OCI-LY7 (cell line): ENCODE measurements at regions not wholly inside any gene's neighbourhood (a gene's known extent, or its start where the extent isn't known, plus 50 kb on each side); places are given as distances from the start of the nearest gene placed in this dataset.

Experiments used
- BruUV-seq: library from RNA; stranded (reverse); fragments of 400-500 nt; replicated peaks from 2 replicates; lab custom pipeline; 2021; lab: Mats Ljungman, UMichigan
- CTCF ChIA-PET: fragments of 300-600 bp; sonication (Branson Sonifier 250); formaldehyde crosslinking; loops from one replicate; lab custom pipeline; 2022; ENCODE audit warnings: antibody characterized with exemption; ENCODE audit not compliant: unreplicated experiment; lab: Charles Lee
- POLR2A ChIA-PET: fragments of 300-600 bp; sonication (Branson Sonifier 250); formaldehyde crosslinking; loops from one replicate; lab custom pipeline; 2022; ENCODE audit warnings: antibody characterized with exemption; lab: Charles Lee
- DNase-seq: peaks from one replicate; pipeline ENCODE4 v3.0.0-alpha.2; 2015; ENCODE audit warnings: low spot score
- H2AFZ ChIP-seq: fragments of 200-600 bp; sonication (generic), shearing (Covaris generic); 2 replicates; pipeline ENCODE4 v1.6.1; 2014; ENCODE audit warnings: mild to moderate bottlenecking, antibody characterized with exemption, low read length, moderate library complexity
- H3K27ac ChIP-seq: fragments of 200-600 bp; sonication (generic); 2 replicates; pipeline ENCODE4 v1.5.1; 2014; ENCODE audit warnings: mixed run types, low read depth, mild to moderate bottlenecking, moderate library complexity, low read length, inconsistent platforms; ENCODE audit not compliant: poor library complexity, severe bottlenecking
- H3K36me3 ChIP-seq: fragments of 200-600 bp; sonication (generic); 2 replicates; pipeline ENCODE4 v1.6.1; 2014; ENCODE audit warnings: mild to moderate bottlenecking, antibody characterized with exemption, low read length, moderate library complexity, mixed read lengths; ENCODE audit not compliant: insufficient read depth
- H3K4me1 ChIP-seq: fragments of 200-600 bp; sonication (generic); 2 replicates; pipeline ENCODE4 v1.5.1; 2014; ENCODE audit warnings: mild to moderate bottlenecking, low read length; ENCODE audit not compliant: insufficient read depth, poor library complexity, severe bottlenecking
- H3K4me2 ChIP-seq: fragments of 200-600 bp; sonication (generic); 2 replicates; pipeline ENCODE4 v1.6.1; 2014; ENCODE audit warnings: mild to moderate bottlenecking, low read length
- H3K4me3 ChIP-seq: fragments of 200-600 bp; sonication (generic); 2 replicates; pipeline ENCODE4 v1.5.1; 2014; ENCODE audit warnings: mild to moderate bottlenecking, low read depth, low read length; ENCODE audit not compliant: poor library complexity, severe bottlenecking
- H3K79me2 ChIP-seq: fragments of 200-600 bp; sonication (generic); 2 replicates; pipeline ENCODE4 v1.6.1; 2016; ENCODE audit warnings: low read depth, mild to moderate bottlenecking, low read length, moderate library complexity, mixed read lengths; ENCODE audit not compliant: insufficient read depth
- H3K9me2 ChIP-seq: fragments of 200-600 bp; sonication (generic); 2 replicates; pipeline ENCODE4 v1.6.1; 2016; ENCODE audit warnings: mild to moderate bottlenecking, low read length, mixed read lengths; ENCODE audit not compliant: insufficient read depth
- H3K9me3 ChIP-seq: fragments of 200-600 bp; sonication (generic); 2 replicates; pipeline ENCODE4 v1.6.1; 2014; ENCODE audit warnings: mild to moderate bottlenecking, mixed run types, low read length, mixed read lengths
- H4K20me1 ChIP-seq: fragments of 200-600 bp; sonication (generic); 2 replicates; pipeline ENCODE4 v1.6.1; 2014; ENCODE audit warnings: mild to moderate bottlenecking, antibody characterized with exemption, low read length, moderate library complexity, mixed read lengths; ENCODE audit not compliant: insufficient read depth
- EZH2phosphoT487 ChIP-seq: fragments of 200-600 bp; sonication (generic); IDR thresholded peaks from 2 replicates; pipeline ENCODE4 v1.6.1; 2018; ENCODE audit warnings: low read depth, borderline replicate concordance, mild to moderate bottlenecking, mixed run types, antibody characterized with exemption, low read length, moderate library complexity, mixed read lengths
- intact Hi-C: fragments of 100-400 bp; cut with micrococcal nuclease; formaldehyde crosslinking; loops from one replicate; pipeline ENCODE4 v1.10.0; 2022; ENCODE audit not compliant: unreplicated experiment
- TF ChIP-seq, protein P1 (sequence below): fragments of 200-600 bp; sonication (generic); conservative IDR thresholded peaks from 2 replicates; pipeline ENCODE4 v1.5.1; 2014; ENCODE audit warnings: mild to moderate bottlenecking, antibody characterized with exemption, low read length, moderate library complexity, mixed read lengths

DNA sequence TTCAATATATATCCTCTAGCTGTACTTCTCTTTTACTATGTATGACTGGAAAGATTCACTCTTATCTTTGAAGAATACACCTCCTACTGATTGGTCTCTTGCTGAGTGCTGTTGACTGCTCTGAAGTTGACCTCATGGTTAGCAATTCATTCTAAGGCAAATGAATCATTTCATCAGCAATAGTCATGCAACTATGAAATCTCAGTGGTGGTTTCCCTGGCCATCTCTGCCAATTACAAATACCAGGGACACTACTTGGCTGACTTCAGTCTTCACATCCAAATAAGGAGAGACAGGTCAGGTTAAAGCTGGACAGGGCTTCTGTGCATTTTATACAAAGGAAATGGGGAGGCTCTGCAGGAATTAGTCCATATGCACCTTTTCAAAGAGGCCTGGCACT is 333.5 kb upstream of the ACTBL2 start:
- Histone ChIP-seq H3K4me1 (no peaks in the 10 kb centered on the region), H4K20me1 (no peaks in the 10 kb centered on the region), H3K27ac (no peak overlapping the region), H3K4me3 (no peak overlapping the region), H2AFZ (no peak overlapping the region), H3K36me3 (no peaks in the 10 kb centered on the region), H3K4me2 (no peak overlapping the region), H3K9me3 (no peaks in the 10 kb centered on the region), H3K9me2 (no peaks in the 10 kb centered on the region), H3K79me2 (no peaks in the 10 kb centered on the region)
- ChIA-PET CTCF (no interaction called here), POLR2A (no interaction called here)
- intact Hi-C loops = no loop called here
- no peak for DNase-seq
- TF ChIP-seq EZH2phosphoT487 = no peak
- TF ChIP-seq, protein P1, sequence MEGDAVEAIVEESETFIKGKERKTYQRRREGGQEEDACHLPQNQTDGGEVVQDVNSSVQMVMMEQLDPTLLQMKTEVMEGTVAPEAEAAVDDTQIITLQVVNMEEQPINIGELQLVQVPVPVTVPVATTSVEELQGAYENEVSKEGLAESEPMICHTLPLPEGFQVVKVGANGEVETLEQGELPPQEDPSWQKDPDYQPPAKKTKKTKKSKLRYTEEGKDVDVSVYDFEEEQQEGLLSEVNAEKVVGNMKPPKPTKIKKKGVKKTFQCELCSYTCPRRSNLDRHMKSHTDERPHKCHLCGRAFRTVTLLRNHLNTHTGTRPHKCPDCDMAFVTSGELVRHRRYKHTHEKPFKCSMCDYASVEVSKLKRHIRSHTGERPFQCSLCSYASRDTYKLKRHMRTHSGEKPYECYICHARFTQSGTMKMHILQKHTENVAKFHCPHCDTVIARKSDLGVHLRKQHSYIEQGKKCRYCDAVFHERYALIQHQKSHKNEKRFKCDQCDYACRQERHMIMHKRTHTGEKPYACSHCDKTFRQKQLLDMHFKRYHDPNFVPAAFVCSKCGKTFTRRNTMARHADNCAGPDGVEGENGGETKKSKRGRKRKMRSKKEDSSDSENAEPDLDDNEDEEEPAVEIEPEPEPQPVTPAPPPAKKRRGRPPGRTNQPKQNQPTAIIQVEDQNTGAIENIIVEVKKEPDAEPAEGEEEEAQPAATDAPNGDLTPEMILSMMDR = no peak
- BruUV-seq = no TSS peak

DNA sequence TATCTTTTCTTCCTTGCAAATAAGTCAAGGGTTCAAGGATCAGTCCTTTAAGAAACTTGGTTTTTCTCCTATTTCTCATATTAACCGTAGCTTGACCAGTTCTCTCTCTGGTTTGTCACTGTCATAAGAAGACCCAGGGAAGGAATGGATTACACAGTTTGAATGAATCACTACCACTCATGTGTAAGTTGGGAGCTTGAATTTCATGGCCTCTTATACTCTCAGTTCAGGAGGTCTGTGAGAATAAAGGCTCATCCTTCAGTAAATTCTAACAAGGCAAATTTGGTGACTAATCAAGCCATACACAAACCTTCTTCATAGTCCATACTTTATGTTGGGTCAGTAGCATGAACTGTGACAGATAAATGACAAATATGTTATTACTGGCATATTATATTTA is 323.1 kb upstream of the ACTBL2 start:
- intact Hi-C loops = no loop called here
- CTCF ChIA-PET = interaction anchor here (0.6 kb wide), 1 partner anchor 269 kb away, joined by 3 read pairs; no protein-coding TSS in a partner anchor
- no peaks in the 10 kb centered on the region for H3K4me1 ChIP-seq

DNA sequence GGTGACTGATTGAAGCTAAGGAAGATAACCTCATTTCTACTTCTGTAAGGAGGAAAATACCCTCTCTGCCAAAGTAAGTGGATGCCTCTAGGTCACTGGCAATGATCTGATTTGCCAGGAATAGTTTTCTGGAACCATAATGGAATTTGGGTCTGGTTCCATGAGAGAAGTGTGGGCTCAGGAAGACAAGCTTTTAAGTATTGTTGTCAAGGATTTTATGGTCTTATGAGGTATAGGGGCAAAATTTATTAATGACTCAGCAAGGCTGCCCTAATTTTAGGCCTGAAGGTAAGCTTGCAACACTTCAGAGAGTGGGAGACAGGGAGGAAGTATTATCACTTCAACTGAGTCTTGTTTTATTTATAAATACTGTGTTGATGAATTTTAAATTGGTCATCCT is 322.6 kb upstream of the ACTBL2 start:
- intact Hi-C loops = no loop called here
- DNase-seq = no peak
- ChIA-PET CTCF (no interaction called here), POLR2A (no interaction called here)
- BruUV-seq = no TSS peak
- Histone ChIP-seq H3K4me2 (no peak overlapping the region), H4K20me1 (no peaks in the 10 kb centered on the region; the same call in 1 of the 2 replicates), H3K36me3 (no peaks in the 10 kb centered on the region), H3K4me3 (no peak overlapping the region), H3K9me3 (no peaks in the 10 kb centered on the region), H2AFZ (no peak overlapping the region), H3K4me1 (no peaks in the 10 kb centered on the region), H3K9me2 (no peaks in the 10 kb centered on the region), H3K27ac (no peak overlapping the region), H3K79me2 (no peaks in the 10 kb centered on the region)
- TF ChIP-seq, protein P1 = no peak
- TF ChIP-seq EZH2phosphoT487 = no peak

More for the DNA sequence above, 323.1 kb upstream of the ACTBL2 start:
- Histone ChIP-seq H3K9me2 (no peaks in the 10 kb centered on the region), H4K20me1 (no peaks in the 10 kb centered on the region; the same call in 1 of the 2 replicates), H2AFZ (no peak overlapping the region), H3K4me2 (no peak overlapping the region), H3K27ac (no peak overlapping the region), H3K79me2 (no peaks in the 10 kb centered on the region), H3K36me3 (no peaks in the 10 kb centered on the region), H3K9me3 (no peaks in the 10 kb centered on the region), H3K4me3 (no peak overlapping the region)
- no peak for TF ChIP-seq EZH2phosphoT487
- TF ChIP-seq, protein P1 = no peak
- POLR2A ChIA-PET = no interaction called here
- no peak for DNase-seq
- BruUV-seq = no TSS peak
